Thoracic aorta (tissue), 2 donors: ENCODE measurements at regions not wholly inside any gene's neighbourhood (a gene's known extent, or its start where the extent isn't known, plus 50 kb on each side); places are given as distances from the start of the nearest gene placed in this dataset.

Source experiments
- ATAC-seq: fragments of 150-250 bp; one replicate; pipeline ENCODE4 v1.8.0; 2017; ENCODE audit warnings: low read depth; ENCODE audit not compliant: insufficient number of reproducible peaks, low FRiP score
- DNase-seq: peaks from one replicate; pipeline ENCODE4 v3.0.0-alpha.2; 2020; ENCODE audit warnings: low spot score
- H3K27ac ChIP-seq, 2 donors: fragments of 200-600 bp; sonication (generic); 1 replicate in 1 of 2; 2 replicates in 1 of 2; pipeline ENCODE4 v1.5.1; 2016; ENCODE audit warnings: mild to moderate bottlenecking in 2 of 2, moderate library complexity in 2 of 2
- H3K27me3 ChIP-seq: fragments of 200-600 bp; sonication (generic); replicated peaks from 2 replicates; pipeline ENCODE4 v1.6.0; 2016; ENCODE audit warnings: mild to moderate bottlenecking; ENCODE audit not compliant: insufficient read depth
- H3K36me3 ChIP-seq: fragments of 200-600 bp; sonication (generic); one replicate; pipeline ENCODE4 v1.5.1; 2016
- H3K4me1 ChIP-seq, 2 donors: fragments of 200-600 bp; sonication (generic); 1 replicate in 1 of 2; 2 replicates in 1 of 2; pipeline versions ENCODE4 v1.5.1 to v1.6.0; 2016; ENCODE audit warnings: low read depth in 2 of 2, mild to moderate bottlenecking in 1 of 2; ENCODE audit not compliant: control insufficient read depth in 1 of 2
- H3K4me3 ChIP-seq: fragments of 200-600 bp; sonication (generic); 2 replicates; pipeline ENCODE4 v1.5.1; 2016; ENCODE audit warnings: mild to moderate bottlenecking
- H3K9me3 ChIP-seq: fragments of 200-600 bp; sonication (generic); 2 replicates; pipeline ENCODE4 v1.5.1; 2016
- CTCF ChIP-seq: fragments of 200-600 bp; sonication (generic); IDR thresholded peaks from one replicate; pipeline ENCODE4 v1.5.1; 2019; ENCODE audit warnings: antibody characterized with exemption

GRCh38 chr3:154003649-154004048 lies 117.5 kb upstream of the ARHGEF26 start:
- H3K4me1 ChIP-seq: no peaks in the 10 kb centered on the region
- no peak for TF ChIP-seq CTCF

GRCh38 chr3:154011036-154011435 lies 110.2 kb upstream of the ARHGEF26 start:
- ATAC-seq (no peak), DNase-seq (no peak)
- H3K36me3 ChIP-seq: no peaks in the 10 kb centered on the region
- H3K4me1 ChIP-seq: no peaks in the 10 kb centered on the region
- no peaks in the 10 kb centered on the region for H3K9me3 ChIP-seq
- H3K27ac ChIP-seq: no peak overlapping the region
- H3K27me3 ChIP-seq: no peaks in the 10 kb centered on the region
- no peak for TF ChIP-seq CTCF
- H3K4me3 ChIP-seq: no peak overlapping the region

More at GRCh38 chr3:154003649-154004048, 117.5 kb upstream of the ARHGEF26 start:
- DNase-seq: no peak
- H3K27me3 ChIP-seq: no peaks in the 10 kb centered on the region
- no peaks in the 10 kb centered on the region for H3K9me3 ChIP-seq
- ATAC-seq: no peak
- no peaks in the 10 kb centered on the region for H3K36me3 ChIP-seq
- no peak overlapping the region for H3K27ac ChIP-seq
- no peak overlapping the region for H3K4me3 ChIP-seq

GRCh38 chr3:154013736-154014135 lies 107.5 kb upstream of the ARHGEF26 start:
- no peak for TF ChIP-seq CTCF
- Histone ChIP-seq H3K36me3 (no peaks in the 10 kb centered on the region), H3K9me3 (no peaks in the 10 kb centered on the region), H3K27ac (no peak overlapping the region), H3K4me1 (no peaks in the 10 kb centered on the region), H3K27me3 (no peaks in the 10 kb centered on the region), H3K4me3 (no peak overlapping the region)
- ATAC-seq (no peak), DNase-seq (no peak)

GRCh38 chr3:154015307-154015706 lies 105.9 kb upstream of the ARHGEF26 start:
- no peak for ATAC-seq
- H3K27ac ChIP-seq: no peak overlapping the region
- H3K36me3 ChIP-seq: no peaks in the 10 kb centered on the region
- no peaks in the 10 kb centered on the region for H3K4me1 ChIP-seq
- DNase-seq: no peak
- H3K4me3 ChIP-seq: no peak overlapping the region
- no peaks in the 10 kb centered on the region for H3K27me3 ChIP-seq
- TF ChIP-seq CTCF: no peak
- no peaks in the 10 kb centered on the region for H3K9me3 ChIP-seq

- Histone ChIP-seq H3K27ac (no peak overlapping the region), H3K4me3 (no peak overlapping the region), H3K4me1 (no peaks in the 10 kb centered on the region), H3K36me3 (no peaks in the 10 kb centered on the region), H3K27me3 (no peaks in the 10 kb centered on the region), H3K9me3 (no peaks in the 10 kb centered on the region)
- no peak for DNase-seq
- no peak for ATAC-seq
- no peak for TF ChIP-seq CTCF
Measured at GRCh38 chr3:154018100-154018696, 103.0 kb upstream of the ARHGEF26 start.
